ENCODE measurements at regions not wholly inside any gene's neighbourhood (a gene's known extent, or its start where the extent isn't known, plus 50 kb on each side); places are given as distances from the start of the nearest gene placed in this dataset.

- TF ChIP-seq GATA3 (IDR thresholded peaks at IDR 0.05; ENCODE audit: low read depth, low read length) (no peak), GATA2 (IDR thresholded peaks at IDR 0.05; ENCODE audit: low read depth, low read length) (no peak)
Measured at GRCh38 chr20:16135630-16136029, 437.6 kb downstream of the KIF16B start.
